ENCODE measurements at regions not wholly inside any gene's neighbourhood (a gene's known extent, or its start where the extent isn't known, plus 50 kb on each side); places are given as distances from the start of the nearest gene placed in this dataset.

DNA sequence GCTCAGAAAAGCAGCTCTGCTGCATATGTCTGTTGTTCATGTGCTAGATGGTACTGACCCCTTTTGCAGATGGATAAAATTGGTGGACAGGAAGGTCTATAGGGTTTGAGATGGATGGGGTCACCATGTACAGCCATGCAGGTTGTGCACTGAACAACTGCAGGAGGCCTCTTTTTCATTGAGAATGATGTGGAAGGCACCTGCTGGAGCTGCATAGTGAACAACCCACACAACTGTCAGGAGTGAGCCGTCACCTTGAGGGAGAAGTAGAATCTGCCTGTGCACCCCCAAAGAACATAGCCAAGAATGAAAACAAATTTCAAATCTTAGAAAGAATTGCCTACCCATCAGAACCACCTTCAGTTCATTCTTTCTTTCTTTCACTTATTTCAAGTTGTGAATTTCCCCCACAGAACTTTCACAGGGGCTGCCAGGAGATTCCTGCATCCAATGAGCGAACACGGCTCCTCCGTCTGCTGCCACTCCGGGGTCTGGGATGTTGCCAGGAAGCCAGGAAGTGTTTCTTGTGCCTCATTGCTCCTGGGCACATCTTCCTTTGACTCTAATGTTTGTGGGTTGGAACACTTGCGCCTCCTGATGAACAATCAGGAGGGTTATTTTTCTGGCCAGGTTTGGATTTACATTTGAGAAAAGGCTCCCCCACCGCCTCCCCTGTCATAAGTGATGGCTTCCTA, 53.7 kb upstream of the DOCK1 start:
- TF ChIP-seq, protein P1, sequence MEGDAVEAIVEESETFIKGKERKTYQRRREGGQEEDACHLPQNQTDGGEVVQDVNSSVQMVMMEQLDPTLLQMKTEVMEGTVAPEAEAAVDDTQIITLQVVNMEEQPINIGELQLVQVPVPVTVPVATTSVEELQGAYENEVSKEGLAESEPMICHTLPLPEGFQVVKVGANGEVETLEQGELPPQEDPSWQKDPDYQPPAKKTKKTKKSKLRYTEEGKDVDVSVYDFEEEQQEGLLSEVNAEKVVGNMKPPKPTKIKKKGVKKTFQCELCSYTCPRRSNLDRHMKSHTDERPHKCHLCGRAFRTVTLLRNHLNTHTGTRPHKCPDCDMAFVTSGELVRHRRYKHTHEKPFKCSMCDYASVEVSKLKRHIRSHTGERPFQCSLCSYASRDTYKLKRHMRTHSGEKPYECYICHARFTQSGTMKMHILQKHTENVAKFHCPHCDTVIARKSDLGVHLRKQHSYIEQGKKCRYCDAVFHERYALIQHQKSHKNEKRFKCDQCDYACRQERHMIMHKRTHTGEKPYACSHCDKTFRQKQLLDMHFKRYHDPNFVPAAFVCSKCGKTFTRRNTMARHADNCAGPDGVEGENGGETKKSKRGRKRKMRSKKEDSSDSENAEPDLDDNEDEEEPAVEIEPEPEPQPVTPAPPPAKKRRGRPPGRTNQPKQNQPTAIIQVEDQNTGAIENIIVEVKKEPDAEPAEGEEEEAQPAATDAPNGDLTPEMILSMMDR (conservative IDR thresholded peaks at IDR 0.05; ENCODE audit: low read depth, low read length) = no peak
- no peak for TF ChIP-seq POLR2A (IDR thresholded peaks at IDR 0.05; ENCODE audit: low read depth, low read length)
- TF ChIP-seq RAD21 (IDR thresholded peaks at IDR 0.05; ENCODE audit: low read length) = no peak
- TF ChIP-seq BHLHE40 (IDR thresholded peaks at IDR 0.05; ENCODE audit: low read depth, low read length) = no peak
- TF ChIP-seq CEBPB (IDR thresholded peaks at IDR 0.05; ENCODE audit: low read depth, low read length) = no peak
- no peak for TF ChIP-seq SMC3 (IDR thresholded peaks at IDR 0.05; ENCODE audit: low read depth, low read length)
- TF ChIP-seq RFX5 (IDR thresholded peaks at IDR 0.05; ENCODE audit: low read depth, low read length) = no peak
- TF ChIP-seq FOS (IDR thresholded peaks at IDR 0.05; ENCODE audit: low read depth, low read length) = no peak
- no peak for TF ChIP-seq CHD1 (IDR thresholded peaks at IDR 0.05; ENCODE audit: low read depth, low read length)
- TF ChIP-seq RCOR1 (IDR thresholded peaks at IDR 0.05; ENCODE audit: insufficient replicate concordance, low read length) = no peak
- TF ChIP-seq, protein P2, sequence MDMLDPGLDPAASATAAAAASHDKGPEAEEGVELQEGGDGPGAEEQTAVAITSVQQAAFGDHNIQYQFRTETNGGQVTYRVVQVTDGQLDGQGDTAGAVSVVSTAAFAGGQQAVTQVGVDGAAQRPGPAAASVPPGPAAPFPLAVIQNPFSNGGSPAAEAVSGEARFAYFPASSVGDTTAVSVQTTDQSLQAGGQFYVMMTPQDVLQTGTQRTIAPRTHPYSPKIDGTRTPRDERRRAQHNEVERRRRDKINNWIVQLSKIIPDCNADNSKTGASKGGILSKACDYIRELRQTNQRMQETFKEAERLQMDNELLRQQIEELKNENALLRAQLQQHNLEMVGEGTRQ (IDR thresholded peaks at IDR 0.05; ENCODE audit: low read depth, low read length) = no peak
- TF ChIP-seq MXI1 (IDR thresholded peaks at IDR 0.05; ENCODE audit: borderline replicate concordance, low read depth, low read length) = no peak

Data from IMR-90 (cell line).